Middle frontal gyrus (tissue), 1 donor: ENCODE measurements at regions not wholly inside any gene's neighbourhood (a gene's known extent, or its start where the extent isn't known, plus 50 kb on each side); places are given as distances from the start of the nearest gene placed in this dataset.

ENCODE experiments used
- DNase-seq: peaks from one replicate; pipeline ENCODE4 v3.0.0-alpha.2; 2015; ENCODE audit warnings: low spot score; ENCODE audit errors: extremely low spot score

GRCh38 chr2:144333143-144333555 is 186.8 kb downstream of the ZEB2 start:
- DNase-seq = no peak

- peak; percentile 91 for DNase-seq
Measured at GRCh38 chr2:144332356-144333142, 187.4 kb downstream of the ZEB2 start.

- DNase-seq = peak; percentile 61
Measured at GRCh38 chr2:144331674-144332355, 188.1 kb downstream of the ZEB2 start.

GRCh38 chr2:144330951-144331673 is 188.8 kb downstream of the ZEB2 start:
- no peak for DNase-seq

GRCh38 chr2:144329472-144329871 is 190.4 kb downstream of the ZEB2 start:
- DNase-seq = no peak

GRCh38 chr2:144328938-144329337 is 191.0 kb downstream of the ZEB2 start:
- DNase-seq = no peak

- DNase-seq = no peak
Measured at GRCh38 chr2:144326825-144327224, 193.1 kb downstream of the ZEB2 start.

GRCh38 chr2:144325086-144325485 is 194.8 kb downstream of the ZEB2 start:
- DNase-seq = no peak

GRCh38 chr2:144324446-144325045 is 195.4 kb downstream of the ZEB2 start:
- DNase-seq = no peak

- DNase-seq = no peak
Measured at GRCh38 chr2:144323946-144324345, 196.0 kb downstream of the ZEB2 start.

- no peak for DNase-seq
Measured at GRCh38 chr2:144322379-144322778, 197.5 kb downstream of the ZEB2 start.

- no peak for DNase-seq
Measured at GRCh38 chr2:144320491-144320890, 199.4 kb downstream of the ZEB2 start.

GRCh38 chr2:144317071-144317738 is 202.7 kb downstream of the ZEB2 start:
- no peak for DNase-seq

- no peak for DNase-seq
Measured at GRCh38 chr2:144310889-144311608, 208.9 kb downstream of the ZEB2 start.

- DNase-seq = no peak
Measured at GRCh38 chr2:144310484-144310883, 209.4 kb downstream of the ZEB2 start.

- no peak for DNase-seq
Measured at GRCh38 chr2:144307711-144308110, 212.2 kb downstream of the ZEB2 start.

- no peak for DNase-seq
Measured at GRCh38 chr2:144304202-144304601, 215.7 kb downstream of the ZEB2 start.

- DNase-seq = no peak
Measured at GRCh38 chr2:144300632-144301031, 219.3 kb downstream of the ZEB2 start.

- no peak for DNase-seq
Measured at GRCh38 chr2:144290276-144290675, 229.6 kb downstream of the ZEB2 start.

GRCh38 chr2:144288438-144288837 is 231.5 kb downstream of the ZEB2 start:
- no peak for DNase-seq

- DNase-seq = no peak
Measured at GRCh38 chr2:144285324-144285723, 234.6 kb downstream of the ZEB2 start.
